Activated CD8-positive, alpha-beta memory T cell treated with anti-CD3 and anti-CD28 coated beads for 1 hour (primary cell): ENCODE measurements at regions not wholly inside any gene's neighbourhood (a gene's known extent, or its start where the extent isn't known, plus 50 kb on each side); places are given as distances from the start of the nearest gene placed in this dataset.

Source experiments
- DNase-seq, 2 donors: peaks; one replicate each; pipeline ENCODE4 v3.0.0-alpha.2; 2020; ENCODE audit warnings: low read depth in 1 of 2; ENCODE audit errors: extremely low read depth in 1 of 2

DNA sequence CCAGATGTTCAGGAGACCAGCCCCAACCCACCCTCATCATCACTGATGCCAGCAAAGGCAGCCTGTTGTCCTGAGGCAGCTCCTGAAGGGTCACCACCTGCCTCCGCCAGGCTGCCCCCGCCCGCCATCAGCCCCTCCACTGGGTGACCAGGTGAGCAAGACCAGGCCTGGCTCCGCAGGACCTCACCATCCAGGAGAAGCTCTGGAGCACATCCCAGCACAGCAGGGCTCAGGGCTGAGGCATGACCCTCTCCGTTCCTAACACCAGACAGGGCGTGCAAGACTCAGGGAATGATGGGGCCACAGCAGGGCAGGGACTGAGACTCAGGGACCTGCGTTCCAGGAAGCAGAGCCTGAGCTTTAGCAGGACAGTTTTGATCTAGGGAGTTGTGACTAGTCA lies 218.8 kb upstream of the RAB6C start:
- DNase-seq, result no peak

DNA sequence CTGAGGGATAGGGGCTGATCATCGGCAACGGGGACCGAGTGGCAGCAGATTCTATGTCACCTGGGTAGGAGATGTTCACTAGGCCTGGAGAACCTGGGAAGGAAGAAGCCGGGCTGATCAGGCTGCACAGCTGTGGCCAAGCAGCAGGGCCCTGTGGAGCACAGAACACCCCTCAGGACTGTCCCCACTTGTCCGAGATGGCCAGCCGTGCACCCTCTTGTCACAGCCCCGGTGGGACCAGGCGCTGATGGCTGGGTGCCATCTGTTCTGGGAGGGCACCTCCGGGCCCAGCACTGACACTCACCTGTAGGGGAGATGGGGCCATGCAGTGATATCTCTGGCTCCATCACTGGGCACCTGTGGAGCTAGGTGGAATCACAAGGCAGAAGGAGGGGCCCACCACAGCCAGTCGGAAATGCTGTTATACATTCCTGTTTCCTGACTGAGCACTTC lies 217.9 kb upstream of the RAB6C start:
- DNase-seq, result no peak

DNA sequence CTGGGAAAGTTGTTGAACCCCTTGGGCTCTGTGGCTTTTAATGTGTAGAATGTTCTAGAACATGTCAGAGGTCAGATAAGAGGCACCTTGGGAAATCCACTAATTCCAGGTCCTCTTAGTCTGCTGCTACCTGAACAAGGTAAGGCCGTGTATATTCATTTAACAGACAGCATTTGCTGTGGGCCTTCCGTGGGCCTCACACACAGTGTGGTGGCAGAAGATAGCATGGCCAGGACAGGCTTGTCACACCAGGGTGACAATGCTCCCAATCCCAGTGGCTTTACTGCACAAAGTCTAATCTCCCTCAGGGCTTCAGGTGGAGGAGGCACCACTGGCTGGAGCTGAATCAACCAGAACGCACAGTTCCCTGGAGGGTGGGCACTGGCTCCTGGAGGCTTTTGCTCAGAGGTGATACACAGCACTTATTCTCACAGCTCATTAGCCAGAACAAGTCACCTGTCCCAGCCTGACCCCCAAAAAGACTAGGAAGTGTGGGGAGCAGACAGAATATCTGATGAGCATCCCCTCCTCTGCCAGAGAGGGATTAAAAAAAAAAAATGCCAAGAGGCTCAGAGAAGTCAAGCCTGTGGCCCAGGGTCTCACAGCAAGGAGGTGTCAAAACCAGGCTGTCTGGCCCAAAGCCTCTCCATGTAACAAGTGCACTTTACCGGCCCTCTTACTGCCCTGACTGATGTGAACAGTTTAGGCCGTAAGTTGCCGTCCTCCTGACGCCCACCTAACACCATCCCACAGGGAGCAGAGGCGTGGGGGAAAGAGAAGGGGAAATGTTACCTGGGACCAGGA lies 216.9 kb upstream of the RAB6C start:
- no peak for DNase-seq

DNA sequence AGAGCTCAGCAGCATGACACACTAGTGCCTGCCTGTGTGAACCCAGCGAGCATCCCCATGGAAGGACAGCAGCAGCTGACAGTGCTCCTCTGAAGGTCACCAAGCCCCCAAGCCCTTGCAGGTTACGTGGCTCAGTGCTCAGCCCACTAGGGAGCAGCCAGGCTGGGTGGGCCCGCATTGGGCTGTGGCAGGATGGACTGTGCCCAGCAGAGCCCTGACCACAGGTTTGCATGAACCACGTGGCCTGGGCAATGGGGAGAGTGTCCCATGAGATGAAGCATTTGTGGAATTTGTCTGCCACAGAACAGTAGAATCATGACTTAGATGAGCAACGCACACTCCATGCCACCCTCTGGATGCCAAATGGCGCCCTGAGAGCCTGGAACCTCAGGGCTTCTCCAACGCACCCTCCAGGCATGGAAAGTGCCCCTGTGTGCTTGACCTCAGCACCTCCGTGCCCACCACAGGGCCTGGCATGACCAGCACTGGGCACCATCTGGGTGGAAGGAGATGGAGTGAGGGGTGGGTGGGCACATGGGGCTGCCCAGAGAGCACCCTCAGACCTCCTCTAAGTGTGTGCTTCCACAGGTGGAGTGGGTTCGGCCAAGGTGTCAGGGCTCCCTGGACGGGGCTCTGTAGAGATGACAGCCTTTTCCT lies 216.1 kb upstream of the RAB6C start:
- no peak for DNase-seq

DNA sequence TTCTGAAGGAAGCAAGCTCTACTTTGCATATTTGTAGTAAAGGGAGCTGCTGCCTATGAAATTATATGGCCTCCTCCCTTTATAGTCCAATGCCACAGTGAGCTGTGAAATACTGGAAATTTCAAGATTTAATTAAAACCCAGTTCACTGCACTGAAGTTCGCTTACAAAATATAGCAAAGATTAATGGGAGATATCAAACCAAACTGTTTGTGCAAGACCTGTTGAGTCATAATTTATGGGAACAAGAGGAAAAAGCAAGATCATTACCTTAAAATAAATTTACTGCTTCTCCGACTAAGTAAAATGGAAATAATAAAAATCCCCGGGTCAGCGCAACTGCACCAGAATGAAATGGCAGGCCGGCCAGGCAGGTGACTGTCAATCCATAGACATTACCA lies 215.5 kb upstream of the RAB6C start:
- DNase-seq, result no peak

DNA sequence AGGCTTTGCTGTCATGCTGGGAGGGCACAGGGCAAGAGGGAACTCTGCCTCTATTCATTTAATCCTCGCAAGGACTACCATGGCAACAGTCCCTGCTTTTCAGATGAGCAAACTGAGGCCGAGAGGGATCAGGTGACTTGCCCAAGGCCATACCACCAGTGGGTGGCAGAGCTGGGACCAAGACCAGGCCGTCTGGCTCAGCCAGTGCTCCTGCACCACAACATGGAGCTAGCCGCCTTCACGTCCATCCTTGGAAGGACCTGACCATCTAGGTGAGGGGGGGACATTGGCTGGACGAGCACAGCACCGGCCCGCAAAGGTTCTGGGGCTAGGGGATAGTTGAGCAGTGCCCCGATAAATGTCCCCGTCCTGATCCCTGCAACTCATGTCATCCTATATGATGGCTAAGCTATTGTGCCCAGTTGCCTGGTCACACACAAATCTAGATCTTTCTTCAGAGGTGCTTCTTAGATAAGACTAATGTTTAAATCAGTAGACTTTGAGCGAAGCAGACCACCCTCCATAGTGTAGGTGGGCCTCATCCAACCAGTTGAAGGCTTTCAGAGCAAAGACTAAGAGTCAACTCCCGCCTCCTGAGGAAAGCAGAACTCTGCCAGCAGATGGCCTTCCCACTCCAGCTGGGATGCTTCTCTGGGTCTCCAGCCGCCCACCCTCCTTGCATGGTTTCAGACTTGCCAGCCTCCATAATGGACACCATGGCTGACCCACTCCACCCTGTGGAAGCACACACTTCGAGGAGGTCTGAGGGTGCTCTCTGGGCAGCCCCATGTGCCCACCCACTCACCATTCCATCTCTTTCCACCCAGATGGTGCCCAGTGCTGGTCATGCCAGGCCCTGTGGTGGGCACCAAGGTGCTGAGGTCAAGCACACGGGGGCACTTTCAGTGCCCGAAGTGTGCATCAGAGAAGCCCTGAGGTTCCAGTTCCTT lies 214.8 kb upstream of the RAB6C start:
- DNase-seq, result no peak

DNA sequence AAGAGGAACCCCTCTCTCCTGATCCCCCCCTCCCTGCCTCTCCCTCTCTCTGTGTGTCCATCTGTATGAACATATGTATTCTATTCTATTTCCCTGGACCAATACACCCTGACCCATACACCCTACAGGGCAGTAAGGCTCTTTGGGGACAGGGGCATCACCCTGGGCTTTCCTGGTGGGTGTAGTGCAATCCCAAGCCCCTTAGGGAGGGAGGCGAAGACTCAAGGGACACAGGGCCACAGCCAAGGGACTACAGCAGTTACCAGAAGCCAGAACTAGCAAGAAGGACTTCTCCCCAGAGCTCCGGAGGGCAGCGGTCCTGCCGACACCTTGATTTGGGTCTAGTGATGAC lies 214.2 kb upstream of the RAB6C start:
- no peak for DNase-seq

DNA sequence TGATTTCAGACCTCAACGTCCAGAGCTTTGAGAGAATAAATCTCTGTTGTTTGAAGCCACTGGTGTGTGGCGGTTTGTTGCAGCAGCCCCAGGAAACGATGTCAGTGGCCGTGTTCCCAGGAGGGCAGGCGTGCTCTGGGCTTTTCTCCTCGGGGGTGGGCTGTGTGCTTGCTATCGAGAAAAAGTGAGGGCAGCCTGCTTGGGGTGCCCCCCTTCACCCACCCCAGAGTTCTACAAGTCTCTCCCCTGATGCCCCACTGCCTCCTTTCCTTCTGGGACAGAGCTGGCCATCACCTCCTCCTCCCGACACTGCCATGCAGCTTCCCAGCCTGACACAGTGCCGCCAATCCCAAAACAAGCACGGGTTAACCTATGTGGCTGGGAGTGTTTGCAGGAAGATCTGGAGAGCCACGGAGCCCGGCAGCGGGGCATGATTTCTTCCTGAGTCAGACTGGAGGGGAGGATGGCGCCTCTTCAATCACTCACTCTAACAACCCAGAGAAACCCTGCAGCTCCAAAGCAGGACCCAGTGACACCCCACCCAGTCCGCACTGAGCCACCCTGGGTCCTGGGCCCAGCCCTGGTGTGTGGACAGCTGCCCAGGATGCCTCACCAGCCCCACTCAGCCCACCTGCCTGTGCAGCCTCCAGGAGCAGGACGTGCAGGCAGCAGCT lies 213.7 kb upstream of the RAB6C start:
- DNase-seq, result no peak

DNA sequence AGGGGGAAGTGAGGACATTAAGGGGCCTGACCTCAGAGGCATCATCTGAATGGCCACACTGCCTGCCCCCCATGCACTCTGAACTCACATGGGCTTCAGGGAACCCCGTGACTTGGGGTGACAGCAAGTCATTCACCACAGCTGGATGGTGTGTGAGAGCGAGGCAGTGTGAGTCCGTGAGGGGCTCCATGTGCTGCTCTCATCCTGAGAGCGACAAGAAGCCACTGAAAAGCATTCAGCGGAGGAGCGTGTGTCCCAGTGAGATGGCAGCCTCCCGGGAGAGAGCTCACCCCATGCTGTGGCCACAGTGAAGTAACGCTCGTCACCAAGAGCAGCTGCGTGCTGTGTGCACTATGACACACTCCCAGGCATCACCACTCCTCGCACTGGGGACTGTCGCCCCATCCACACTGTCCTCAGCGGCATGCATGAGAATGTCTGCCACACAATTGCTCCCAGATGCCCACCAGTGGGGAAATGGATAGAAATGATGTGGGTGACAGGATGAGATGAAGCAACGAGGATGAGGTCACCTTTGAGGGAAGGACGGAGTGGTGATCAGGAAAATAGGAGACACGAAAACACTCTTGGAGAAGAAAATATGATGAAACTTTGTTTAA lies 213.0 kb upstream of the RAB6C start:
- no peak for DNase-seq

DNA sequence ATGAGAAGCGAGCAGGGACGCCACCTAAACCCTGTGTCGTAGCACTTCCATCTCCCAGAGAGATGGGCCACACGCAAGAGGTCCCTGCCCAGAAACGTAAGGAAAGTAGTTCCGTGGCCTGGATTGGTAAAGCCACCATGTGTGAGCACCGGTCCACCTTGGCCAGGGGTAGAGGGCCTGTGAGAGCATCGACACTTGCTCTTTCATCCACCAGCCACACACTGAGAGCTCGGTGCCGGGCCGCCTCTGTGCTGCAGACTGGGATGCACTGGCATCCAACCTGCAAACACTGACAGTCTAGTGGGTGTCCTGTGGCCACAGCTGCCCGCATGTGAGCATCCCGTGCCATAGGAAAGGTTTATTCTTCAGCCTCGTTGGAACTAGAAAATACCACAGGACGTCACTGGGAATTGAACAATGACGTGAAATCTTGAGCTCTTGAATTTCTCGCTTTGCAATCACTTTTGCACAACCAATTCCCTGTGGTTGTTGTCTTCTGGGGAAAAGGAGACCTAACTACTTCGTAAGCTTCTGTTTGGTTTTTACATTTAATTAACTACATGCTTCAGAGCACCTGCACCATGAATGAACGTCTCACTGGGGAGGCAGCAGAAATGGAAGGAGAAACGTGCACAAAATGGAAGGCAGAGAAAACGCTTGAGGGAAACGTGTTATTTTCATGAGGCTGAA lies 212.0 kb upstream of the RAB6C start:
- DNase-seq, result no peak

DNA sequence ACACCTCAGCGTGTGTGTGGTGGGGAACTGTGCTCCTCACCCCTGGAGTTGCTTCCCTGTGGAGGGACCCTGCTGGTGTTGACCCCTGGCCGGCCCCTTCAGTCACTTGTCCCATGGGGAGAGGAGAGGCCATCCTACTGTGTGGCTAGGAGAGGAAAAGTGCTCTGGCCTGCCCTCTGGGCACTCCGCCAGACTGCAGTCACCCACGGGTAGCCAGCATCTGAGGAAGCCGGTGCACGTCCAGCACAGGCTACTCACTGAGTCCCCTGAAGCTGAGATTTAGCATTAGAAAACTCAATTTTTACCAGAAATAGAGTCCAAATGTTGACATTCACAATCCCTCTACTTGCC lies 211.5 kb upstream of the RAB6C start:
- DNase-seq, result no peak

DNA sequence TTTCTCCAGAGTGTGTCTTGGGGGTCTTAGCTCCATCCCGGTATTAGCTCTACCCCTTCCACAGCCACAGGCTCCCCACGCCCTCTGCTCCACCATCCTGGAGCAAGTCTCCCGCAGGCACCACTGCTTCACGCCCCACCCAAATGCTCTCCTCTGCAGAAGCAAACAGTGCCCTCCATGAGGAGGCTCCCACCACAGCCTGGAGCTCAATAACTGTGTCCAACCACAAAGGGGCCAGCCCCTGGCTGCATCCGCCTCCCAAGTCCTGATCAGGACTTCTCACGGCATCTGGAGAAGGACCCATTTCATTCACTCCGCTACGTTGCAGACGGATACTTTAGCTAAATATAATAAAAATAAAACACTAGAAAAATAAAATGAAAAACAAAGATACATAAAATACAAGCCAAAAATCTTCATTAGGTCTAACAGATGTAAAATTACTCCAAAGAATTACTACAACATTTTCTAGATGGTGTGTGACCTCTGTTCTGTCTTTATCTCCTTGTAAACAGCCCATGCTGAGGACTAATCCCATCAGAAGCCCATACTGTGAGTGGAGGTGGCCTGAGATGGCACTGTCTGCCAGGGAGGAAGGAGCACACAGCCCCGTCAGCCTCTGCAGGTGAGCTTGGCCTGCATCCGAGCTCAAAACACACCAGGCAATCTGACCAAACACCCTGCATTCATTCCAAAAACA lies 210.8 kb upstream of the RAB6C start:
- DNase-seq, result no peak

DNA sequence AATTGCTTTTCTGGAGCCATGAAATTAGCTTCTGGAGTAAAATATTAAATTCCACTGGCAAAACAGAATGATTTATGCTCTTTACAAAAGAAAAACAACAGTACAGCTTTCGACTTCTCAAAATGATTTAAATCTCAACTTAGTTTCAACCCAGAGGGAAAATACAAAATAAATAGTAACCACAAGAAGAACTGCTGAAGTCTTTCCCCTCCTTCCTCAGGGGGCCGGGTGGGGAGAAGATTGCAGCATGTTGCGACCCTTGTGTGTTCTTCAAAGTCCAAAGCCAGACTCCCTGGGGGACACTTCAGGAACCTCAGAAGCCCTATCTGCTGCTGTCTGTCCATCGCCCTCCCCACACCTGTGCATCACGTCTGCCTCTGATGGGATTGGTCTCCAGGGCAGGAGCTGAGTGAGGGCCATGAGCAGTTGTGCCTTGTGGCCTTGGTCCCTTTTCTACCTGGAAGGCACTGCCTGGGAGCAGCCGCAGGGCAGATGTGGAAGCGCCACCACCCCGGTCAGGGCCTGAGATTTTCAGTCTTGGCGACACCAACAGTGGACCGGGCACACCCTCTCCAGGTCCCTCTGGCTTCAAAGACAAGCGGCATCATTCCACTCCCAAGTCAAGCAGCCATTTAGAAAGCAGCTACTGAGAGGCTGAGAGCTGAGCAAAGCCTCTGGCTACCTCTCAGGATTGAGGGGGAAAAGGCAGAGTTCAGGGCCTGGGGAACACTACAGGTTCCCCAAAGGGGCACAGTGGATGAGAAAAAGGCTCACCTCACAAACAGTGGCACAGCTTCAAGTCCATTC lies 210.1 kb upstream of the RAB6C start:
- DNase-seq, result no peak

DNA sequence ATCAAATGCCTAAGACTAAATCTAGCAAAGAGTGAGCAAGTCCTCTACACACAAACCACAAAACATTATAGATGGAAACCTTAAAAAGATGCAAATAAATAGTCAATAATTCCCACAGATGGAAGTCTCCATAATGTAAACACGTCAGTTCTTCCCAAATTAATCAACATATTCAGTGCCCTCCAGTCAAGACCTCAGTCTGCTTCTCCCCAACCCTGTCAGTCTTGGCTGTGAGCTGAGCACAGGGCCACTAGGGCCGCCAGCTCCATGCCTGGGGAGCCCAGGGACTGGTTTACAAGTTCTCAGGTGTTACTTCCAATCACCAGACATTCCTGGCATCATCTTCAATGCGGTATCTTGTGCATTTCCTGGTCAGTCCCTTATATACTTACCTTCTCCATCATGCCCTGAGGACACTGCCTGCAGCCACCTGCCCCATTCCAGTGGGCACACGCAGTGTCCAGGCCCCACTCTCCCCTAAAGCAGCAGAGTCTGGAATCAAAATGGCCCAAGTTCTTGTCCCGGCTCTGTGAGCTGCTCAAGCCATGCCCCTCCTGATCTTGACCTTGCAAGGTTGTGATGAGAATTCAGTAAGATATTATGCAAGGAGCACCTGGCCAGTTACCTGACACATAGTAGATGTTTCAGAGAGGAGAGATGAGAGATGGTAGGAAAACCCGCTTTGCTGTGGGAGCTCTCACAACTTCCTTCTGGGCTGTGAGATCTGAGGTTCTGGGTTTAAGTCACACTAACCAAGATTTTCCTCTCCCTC lies 207.9 kb upstream of the RAB6C start:
- no peak for DNase-seq

DNA sequence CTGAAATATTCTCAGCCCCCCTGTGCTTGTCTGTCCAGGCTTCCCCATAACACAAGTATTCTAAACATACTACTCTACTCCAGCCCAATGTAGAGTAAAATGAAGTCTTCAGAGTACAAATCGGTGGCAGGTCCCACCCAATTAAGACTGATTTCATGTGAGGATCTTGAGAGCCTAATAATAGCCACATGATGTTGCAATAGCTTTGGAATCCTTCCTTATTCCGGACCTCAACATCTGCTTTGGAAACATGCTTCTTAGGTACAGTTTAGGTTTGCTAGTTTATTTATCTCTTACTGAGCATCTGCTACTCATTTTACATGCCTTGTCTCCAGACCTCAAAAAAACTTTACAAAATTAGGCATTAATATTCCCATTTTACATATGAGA lies 207.3 kb upstream of the RAB6C start:
- no peak for DNase-seq

DNA sequence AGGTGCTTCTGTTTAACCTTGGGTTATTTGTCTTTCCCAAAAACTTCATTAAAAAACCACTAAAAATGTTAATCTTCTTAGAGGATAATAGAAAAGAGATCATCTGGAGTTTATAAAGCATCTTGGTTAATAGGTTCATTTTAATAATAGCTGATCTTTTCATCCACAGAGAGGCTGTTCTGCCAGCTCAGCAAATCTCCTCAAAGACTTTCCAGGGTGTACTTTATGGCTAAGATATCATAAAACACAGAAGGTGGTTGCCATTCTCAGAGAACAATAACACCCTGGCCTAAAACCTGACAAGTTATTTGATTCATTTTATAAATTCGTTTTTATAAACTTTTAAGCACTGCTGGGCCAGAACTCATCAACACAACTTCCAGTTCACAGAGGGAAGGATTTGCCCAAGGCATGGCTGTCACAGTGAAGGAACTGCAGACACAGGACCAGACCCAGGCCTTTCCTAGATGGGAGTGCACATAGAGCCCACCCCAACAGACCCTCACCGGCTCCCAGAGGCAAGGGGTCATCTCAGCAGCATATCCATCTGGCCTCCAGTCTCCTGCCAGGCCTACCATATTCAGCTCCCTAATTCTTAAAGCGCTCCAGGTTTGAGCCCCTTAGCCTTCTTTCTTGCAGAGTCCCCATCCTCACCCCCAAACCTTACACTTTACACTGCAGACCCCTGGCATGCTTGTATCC lies 203.4 kb upstream of the RAB6C start:
- DNase-seq, result no peak

DNA sequence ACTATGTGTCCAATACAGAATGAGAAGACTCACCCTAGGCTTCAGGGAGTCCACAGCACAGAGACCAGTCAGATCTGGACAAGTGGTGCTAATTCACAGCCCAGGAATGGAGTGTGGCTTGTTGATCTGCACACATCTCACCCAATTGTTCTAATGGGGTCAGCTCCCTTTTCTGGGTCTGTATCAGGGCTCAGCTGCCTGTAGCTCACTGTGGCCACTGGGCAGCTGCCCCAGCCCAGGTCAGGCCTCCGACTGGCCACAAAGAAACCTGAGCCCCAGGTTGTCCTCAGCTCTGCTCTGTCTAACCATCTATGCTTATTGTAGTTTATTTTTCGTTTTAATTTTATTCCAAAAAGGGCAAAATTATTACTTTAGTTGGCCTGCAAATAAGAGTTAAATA lies 202.3 kb upstream of the RAB6C start:
- DNase-seq, result no peak
